ENCODE measurements at regions not wholly inside any gene's neighbourhood (a gene's known extent, or its start where the extent isn't known, plus 50 kb on each side); places are given as distances from the start of the nearest gene placed in this dataset.

- TF ChIP-seq YY1 (IDR thresholded peaks at IDR 0.05; ENCODE audit: low read depth), result no peak
- TF ChIP-seq EP300 (IDR thresholded peaks at IDR 0.05; ENCODE audit: borderline replicate concordance), result no peak
- no peak for TF ChIP-seq TEAD4 (IDR thresholded peaks at IDR 0.05)
- no peak for TF ChIP-seq RAD21 (IDR thresholded peaks at IDR 0.05; ENCODE audit: low read depth)
- no peak for TF ChIP-seq TAF1 (IDR thresholded peaks at IDR 0.05; ENCODE audit: low read depth)
These were observed 106.8 kb downstream of the METRNL start for GRCh38 chr17:83186226-83186625.

DNA sequence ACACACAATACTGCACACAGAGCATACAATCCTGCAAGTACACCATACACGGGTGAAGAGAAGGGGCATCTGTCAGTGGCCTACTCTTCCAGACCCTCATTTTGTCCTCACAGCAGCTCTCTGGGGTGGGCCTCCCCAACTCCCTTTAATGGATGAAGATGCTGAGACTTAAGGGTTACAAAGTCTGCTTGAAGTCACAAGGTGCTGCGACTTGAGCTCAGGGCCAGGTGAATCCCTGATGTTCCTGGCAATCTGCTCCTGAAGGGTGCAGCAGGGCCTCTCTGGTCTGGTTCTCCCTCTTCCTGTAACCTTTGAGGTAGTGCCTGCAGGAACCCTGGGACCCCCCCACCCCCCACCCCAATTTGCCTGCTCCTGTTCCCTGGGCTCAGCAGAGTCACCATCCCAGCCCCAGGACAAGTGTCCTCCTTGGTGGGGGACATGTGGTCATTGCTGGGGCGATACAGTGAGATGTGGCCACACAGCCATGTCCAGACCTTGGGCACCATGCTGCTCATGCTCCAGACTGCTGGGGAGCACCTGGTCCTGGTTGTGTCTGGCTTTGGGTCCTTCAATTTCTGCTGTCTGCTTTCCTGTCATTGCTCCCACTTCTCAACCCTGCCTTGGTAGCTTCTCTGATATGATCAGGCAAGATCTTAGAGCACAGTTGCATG lies 107.5 kb downstream of the METRNL start:
- no peak for TF ChIP-seq RAD21 (IDR thresholded peaks at IDR 0.05; ENCODE audit: low read depth)
- no peak for TF ChIP-seq YY1 (IDR thresholded peaks at IDR 0.05; ENCODE audit: low read depth)

DNA sequence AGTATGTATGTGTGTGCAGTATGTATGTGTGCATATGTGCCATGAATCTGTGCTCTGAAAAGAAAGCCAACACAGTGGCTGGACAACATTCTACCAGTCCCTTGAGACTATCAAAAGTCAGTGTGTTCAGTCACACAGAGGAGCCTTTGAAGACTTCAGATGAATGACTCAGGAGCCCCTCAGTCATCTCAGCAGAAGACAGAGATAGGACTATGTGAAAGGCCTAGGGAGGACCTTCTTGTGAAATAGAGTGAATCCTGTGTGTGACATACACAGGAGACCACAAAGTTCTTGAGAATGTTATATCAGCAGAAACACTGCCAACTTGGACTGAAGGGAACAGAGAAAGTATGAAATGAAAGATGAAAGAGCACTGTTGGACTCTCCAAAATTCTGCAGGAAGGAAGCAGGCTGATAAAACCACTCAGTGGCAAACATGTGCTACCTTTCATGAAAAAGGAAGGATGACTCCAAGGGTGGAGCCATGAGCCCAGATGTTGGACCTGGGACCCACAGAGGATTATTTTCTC lies 108.4 kb downstream of the METRNL start:
- TF ChIP-seq ZBTB7A (IDR thresholded peaks at IDR 0.05; ENCODE audit: low read depth) (no peak), REST (IDR thresholded peaks at IDR 0.05; ENCODE audit: low read depth) (no peak), RAD21 (IDR thresholded peaks at IDR 0.05; ENCODE audit: low read depth) (no peak), NFIC (IDR thresholded peaks at IDR 0.05) (no peak), EGR1 (IDR thresholded peaks at IDR 0.05) (no peak), EP300 (IDR thresholded peaks at IDR 0.05; ENCODE audit: borderline replicate concordance) (no peak), YY1 (IDR thresholded peaks at IDR 0.05; ENCODE audit: low read depth) (no peak), TCF12 (IDR thresholded peaks at IDR 0.05; ENCODE audit: low read depth) (no peak), FOXM1 (IDR thresholded peaks at IDR 0.05; ENCODE audit: borderline replicate concordance, low read depth) (no peak)
- TF ChIP-seq, protein P1, sequence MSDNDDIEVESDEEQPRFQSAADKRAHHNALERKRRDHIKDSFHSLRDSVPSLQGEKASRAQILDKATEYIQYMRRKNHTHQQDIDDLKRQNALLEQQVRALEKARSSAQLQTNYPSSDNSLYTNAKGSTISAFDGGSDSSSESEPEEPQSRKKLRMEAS (IDR thresholded peaks at IDR 0.05), result no peak

- no peak for TF ChIP-seq CEBPB (IDR thresholded peaks at IDR 0.05)
- TF ChIP-seq TCF12 (IDR thresholded peaks at IDR 0.05; ENCODE audit: low read depth), result no peak
- no peak for TF ChIP-seq TAF1 (IDR thresholded peaks at IDR 0.05; ENCODE audit: low read depth)
- TF ChIP-seq REST (IDR thresholded peaks at IDR 0.05; ENCODE audit: low read depth), result no peak
These were observed 109.9 kb downstream of the METRNL start for GRCh38 chr17:83189044-83190003.

DNA sequence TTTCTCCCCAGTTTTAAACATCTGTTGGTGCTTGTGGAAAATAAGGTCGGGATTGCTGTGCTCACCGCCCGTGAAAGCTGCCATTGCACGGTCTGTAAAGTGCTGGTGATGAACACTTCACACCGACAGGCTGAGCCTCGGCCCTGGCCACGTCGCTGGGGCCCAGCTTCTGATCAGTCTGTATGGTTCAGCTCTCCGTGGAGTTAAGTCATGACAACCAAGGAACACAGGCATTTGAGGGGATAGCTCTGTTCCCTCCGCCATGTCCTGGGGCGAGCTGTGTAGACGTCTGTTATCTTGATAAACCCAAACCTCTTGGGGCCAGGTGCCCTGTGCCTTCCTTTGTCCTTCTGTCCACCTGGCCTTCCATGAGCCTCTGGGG lies 110.6 kb downstream of the METRNL start:
- no peak for TF ChIP-seq NFIC (IDR thresholded peaks at IDR 0.05)
- TF ChIP-seq, protein P2, sequence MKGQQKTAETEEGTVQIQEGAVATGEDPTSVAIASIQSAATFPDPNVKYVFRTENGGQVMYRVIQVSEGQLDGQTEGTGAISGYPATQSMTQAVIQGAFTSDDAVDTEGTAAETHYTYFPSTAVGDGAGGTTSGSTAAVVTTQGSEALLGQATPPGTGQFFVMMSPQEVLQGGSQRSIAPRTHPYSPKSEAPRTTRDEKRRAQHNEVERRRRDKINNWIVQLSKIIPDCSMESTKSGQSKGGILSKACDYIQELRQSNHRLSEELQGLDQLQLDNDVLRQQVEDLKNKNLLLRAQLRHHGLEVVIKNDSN (IDR thresholded peaks at IDR 0.05), result no peak
- no peak for TF ChIP-seq RAD21 (IDR thresholded peaks at IDR 0.05; ENCODE audit: low read depth)
- no peak for TF ChIP-seq CEBPB (IDR thresholded peaks at IDR 0.05)
- TF ChIP-seq TCF12 (IDR thresholded peaks at IDR 0.05; ENCODE audit: low read depth), result no peak
- no peak for TF ChIP-seq EP300 (IDR thresholded peaks at IDR 0.05; ENCODE audit: borderline replicate concordance)
- no peak for TF ChIP-seq FOXM1 (IDR thresholded peaks at IDR 0.05; ENCODE audit: borderline replicate concordance, low read depth)
- no peak for TF ChIP-seq ZBTB7A (IDR thresholded peaks at IDR 0.05; ENCODE audit: low read depth)
- no peak for TF ChIP-seq EGR1 (IDR thresholded peaks at IDR 0.05)
- TF ChIP-seq TEAD4 (IDR thresholded peaks at IDR 0.05), result no peak
- TF ChIP-seq REST (IDR thresholded peaks at IDR 0.05; ENCODE audit: low read depth), result no peak
- TF ChIP-seq, protein P1 (IDR thresholded peaks at IDR 0.05), result no peak
- no peak for TF ChIP-seq YY1 (IDR thresholded peaks at IDR 0.05; ENCODE audit: low read depth)
